ENCODE measurements at regions not wholly inside any gene's neighbourhood (a gene's known extent, or its start where the extent isn't known, plus 50 kb on each side); places are given as distances from the start of the nearest gene placed in this dataset.
"Not testable (repeated sequence)": the region's sequence is repeated elsewhere in the genome, so short reads cannot be mapped to it uniquely, and the experiment has no call there.

DNA sequence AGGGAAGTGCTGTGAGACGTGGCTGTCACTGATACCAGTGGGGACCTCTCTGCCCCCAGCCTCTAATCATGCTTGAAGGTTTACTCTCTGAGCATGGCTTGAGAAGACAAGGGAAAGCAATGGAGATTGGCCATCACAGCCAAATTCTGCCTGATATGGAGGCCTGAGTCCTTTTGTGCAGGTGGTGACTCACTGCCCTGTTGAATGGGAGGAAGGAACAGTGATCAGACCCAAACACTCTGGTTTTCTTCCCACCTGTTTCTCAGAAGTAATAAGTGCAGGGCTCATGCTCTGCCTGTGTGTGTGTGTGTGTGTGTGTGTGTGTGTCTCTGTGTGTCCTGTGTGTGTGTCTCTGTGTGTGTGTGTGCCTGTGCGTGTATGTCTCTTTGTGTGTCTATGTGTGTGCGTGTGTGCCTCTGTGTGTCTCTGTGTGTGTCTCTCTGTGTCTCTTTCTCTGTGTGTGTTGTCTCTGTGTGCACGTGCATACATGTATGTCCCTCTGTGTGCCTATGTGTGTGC, 240.6 kb upstream of the PLGLB1 start:
- TF ChIP-seq, protein P1, sequence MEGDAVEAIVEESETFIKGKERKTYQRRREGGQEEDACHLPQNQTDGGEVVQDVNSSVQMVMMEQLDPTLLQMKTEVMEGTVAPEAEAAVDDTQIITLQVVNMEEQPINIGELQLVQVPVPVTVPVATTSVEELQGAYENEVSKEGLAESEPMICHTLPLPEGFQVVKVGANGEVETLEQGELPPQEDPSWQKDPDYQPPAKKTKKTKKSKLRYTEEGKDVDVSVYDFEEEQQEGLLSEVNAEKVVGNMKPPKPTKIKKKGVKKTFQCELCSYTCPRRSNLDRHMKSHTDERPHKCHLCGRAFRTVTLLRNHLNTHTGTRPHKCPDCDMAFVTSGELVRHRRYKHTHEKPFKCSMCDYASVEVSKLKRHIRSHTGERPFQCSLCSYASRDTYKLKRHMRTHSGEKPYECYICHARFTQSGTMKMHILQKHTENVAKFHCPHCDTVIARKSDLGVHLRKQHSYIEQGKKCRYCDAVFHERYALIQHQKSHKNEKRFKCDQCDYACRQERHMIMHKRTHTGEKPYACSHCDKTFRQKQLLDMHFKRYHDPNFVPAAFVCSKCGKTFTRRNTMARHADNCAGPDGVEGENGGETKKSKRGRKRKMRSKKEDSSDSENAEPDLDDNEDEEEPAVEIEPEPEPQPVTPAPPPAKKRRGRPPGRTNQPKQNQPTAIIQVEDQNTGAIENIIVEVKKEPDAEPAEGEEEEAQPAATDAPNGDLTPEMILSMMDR (IDR thresholded peaks at IDR 0.05; ENCODE audit: low read depth, low read length, missing input control) = not testable (repeated sequence)
- TF ChIP-seq, protein P2, sequence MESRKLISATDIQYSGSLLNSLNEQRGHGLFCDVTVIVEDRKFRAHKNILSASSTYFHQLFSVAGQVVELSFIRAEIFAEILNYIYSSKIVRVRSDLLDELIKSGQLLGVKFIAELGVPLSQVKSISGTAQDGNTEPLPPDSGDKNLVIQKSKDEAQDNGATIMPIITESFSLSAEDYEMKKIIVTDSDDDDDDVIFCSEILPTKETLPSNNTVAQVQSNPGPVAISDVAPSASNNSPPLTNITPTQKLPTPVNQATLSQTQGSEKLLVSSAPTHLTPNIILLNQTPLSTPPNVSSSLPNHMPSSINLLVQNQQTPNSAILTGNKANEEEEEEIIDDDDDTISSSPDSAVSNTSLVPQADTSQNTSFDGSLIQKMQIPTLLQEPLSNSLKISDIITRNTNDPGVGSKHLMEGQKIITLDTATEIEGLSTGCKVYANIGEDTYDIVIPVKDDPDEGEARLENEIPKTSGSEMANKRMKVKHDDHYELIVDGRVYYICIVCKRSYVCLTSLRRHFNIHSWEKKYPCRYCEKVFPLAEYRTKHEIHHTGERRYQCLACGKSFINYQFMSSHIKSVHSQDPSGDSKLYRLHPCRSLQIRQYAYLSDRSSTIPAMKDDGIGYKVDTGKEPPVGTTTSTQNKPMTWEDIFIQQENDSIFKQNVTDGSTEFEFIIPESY (IDR thresholded peaks at IDR 0.05) = not testable (repeated sequence)
- not testable (repeated sequence) for TF ChIP-seq TAF1 (conservative IDR thresholded peaks at IDR 0.05); SP1 (IDR thresholded peaks at IDR 0.05); RAD21 (IDR thresholded peaks at IDR 0.05); ATF3 (IDR thresholded peaks at IDR 0.05); MAX (IDR thresholded peaks at IDR 0.05); FOXA1 (IDR thresholded peaks at IDR 0.05); NR2F2 (IDR thresholded peaks at IDR 0.05); HNF4A (conservative IDR thresholded peaks at IDR 0.05)
- TF ChIP-seq, protein P3, sequence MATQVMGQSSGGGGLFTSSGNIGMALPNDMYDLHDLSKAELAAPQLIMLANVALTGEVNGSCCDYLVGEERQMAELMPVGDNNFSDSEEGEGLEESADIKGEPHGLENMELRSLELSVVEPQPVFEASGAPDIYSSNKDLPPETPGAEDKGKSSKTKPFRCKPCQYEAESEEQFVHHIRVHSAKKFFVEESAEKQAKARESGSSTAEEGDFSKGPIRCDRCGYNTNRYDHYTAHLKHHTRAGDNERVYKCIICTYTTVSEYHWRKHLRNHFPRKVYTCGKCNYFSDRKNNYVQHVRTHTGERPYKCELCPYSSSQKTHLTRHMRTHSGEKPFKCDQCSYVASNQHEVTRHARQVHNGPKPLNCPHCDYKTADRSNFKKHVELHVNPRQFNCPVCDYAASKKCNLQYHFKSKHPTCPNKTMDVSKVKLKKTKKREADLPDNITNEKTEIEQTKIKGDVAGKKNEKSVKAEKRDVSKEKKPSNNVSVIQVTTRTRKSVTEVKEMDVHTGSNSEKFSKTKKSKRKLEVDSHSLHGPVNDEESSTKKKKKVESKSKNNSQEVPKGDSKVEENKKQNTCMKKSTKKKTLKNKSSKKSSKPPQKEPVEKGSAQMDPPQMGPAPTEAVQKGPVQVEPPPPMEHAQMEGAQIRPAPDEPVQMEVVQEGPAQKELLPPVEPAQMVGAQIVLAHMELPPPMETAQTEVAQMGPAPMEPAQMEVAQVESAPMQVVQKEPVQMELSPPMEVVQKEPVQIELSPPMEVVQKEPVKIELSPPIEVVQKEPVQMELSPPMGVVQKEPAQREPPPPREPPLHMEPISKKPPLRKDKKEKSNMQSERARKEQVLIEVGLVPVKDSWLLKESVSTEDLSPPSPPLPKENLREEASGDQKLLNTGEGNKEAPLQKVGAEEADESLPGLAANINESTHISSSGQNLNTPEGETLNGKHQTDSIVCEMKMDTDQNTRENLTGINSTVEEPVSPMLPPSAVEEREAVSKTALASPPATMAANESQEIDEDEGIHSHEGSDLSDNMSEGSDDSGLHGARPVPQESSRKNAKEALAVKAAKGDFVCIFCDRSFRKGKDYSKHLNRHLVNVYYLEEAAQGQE (IDR thresholded peaks at IDR 0.05) = not testable (repeated sequence)
